ENCODE measurements at regions not wholly inside any gene's neighbourhood (a gene's known extent, or its start where the extent isn't known, plus 50 kb on each side); places are given as distances from the start of the nearest gene placed in this dataset.
"Not testable (repeated sequence)": the region's sequence is repeated elsewhere in the genome, so short reads cannot be mapped to it uniquely, and the experiment has no call there.

GRCh38 chr7:131158244-131158636 is 169.4 kb upstream of the MKLN1 start:
- not testable (repeated sequence) for H3K9me3 Mint-ChIP-seq; H3K36me3 Mint-ChIP-seq; H3K27me3 Mint-ChIP-seq; H3K4me1 Mint-ChIP-seq (ENCODE audit: low read depth in 2 of 2); H3K27ac Mint-ChIP-seq; ATAC-seq; DNase-seq (ENCODE audit: low spot score); H3K4me3 Mint-ChIP-seq

DNA sequence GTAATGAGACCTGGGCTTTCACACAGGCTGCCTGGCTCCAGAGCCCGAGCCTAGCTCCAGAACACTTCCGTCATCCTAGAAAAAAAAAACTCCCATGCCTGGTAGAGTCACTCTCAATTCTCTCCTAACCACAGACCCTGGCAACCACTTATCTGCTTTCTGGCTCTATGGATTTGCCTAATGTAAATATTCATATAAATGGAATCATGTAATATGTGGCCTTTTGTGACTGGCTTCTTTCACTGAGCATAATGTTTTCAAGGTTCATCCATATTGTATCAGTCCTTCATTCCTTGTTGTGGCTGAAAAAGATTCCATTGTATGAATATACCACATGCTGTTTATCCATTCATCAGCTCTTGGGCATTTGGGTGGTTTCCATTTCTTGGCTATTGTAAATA is 167.7 kb upstream of the MKLN1 start:
- H3K4me3 Mint-ChIP-seq: no peak overlapping the region
- no peaks in the 10 kb centered on the region for H3K9me3 Mint-ChIP-seq
- no peak for DNase-seq (ENCODE audit: low spot score)
- no peak overlapping the region for H3K27ac Mint-ChIP-seq
- H3K27me3 Mint-ChIP-seq: no peaks in the 10 kb centered on the region
- ATAC-seq: no peak
- H3K4me1 Mint-ChIP-seq (ENCODE audit: low read depth in 2 of 2): no peaks in the 10 kb centered on the region
- H3K36me3 Mint-ChIP-seq: no peaks in the 10 kb centered on the region

DNA sequence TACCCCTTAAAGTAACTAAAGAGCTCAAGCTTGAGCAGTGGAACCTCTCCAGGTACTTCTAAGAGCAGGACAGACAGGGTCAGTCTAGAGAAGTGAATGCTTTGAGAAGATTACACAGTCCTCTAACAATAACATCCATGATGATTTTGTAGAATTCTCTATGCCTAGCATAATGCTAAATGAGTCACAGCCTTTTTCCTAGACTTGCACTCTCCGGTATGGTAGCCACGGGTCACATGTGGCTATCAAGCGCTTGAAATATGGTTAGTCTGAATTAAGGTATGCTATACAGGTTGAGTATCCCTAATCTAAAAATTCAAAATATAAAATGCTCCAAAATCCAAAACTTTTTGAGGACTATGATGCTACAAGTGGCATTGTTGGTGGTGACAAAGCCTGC is 166.6 kb upstream of the MKLN1 start:
- H3K4me1 Mint-ChIP-seq (ENCODE audit: low read depth in 2 of 2): no peaks in the 10 kb centered on the region
- no peaks in the 10 kb centered on the region for H3K9me3 Mint-ChIP-seq
- no peaks in the 10 kb centered on the region for H3K36me3 Mint-ChIP-seq
- no peak overlapping the region for H3K27ac Mint-ChIP-seq
- no peak overlapping the region for H3K4me3 Mint-ChIP-seq
- no peaks in the 10 kb centered on the region for H3K27me3 Mint-ChIP-seq
- DNase-seq (ENCODE audit: low spot score): no peak
- ATAC-seq: no peak

GRCh38 chr7:131164025-131164925 is 163.4 kb upstream of the MKLN1 start:
- Mint-ChIP-seq H3K27ac (no peak overlapping the region), H3K27me3 (no peaks in the 10 kb centered on the region), H3K4me3 (no peak overlapping the region), H3K9me3 (no peaks in the 10 kb centered on the region), H3K4me1 (ENCODE audit: low read depth in 2 of 2) (no peaks in the 10 kb centered on the region), H3K36me3 (no peaks in the 10 kb centered on the region)
- DNase-seq (ENCODE audit: low spot score) (no peak), ATAC-seq (no peak)

- ATAC-seq: no peak
- Mint-ChIP-seq H3K27ac (no peak overlapping the region), H3K4me1 (ENCODE audit: low read depth in 2 of 2) (no peaks in the 10 kb centered on the region), H3K4me3 (no peak overlapping the region), H3K36me3 (no peaks in the 10 kb centered on the region), H3K9me3 (no peaks in the 10 kb centered on the region), H3K27me3 (peaks cover 0 to 5% of the 10 kb centered on the region in 2 donors)
- no peak for DNase-seq (ENCODE audit: low spot score)
Observed at GRCh38 chr7:131166066-131166465, 161.6 kb upstream of the MKLN1 start.

DNA sequence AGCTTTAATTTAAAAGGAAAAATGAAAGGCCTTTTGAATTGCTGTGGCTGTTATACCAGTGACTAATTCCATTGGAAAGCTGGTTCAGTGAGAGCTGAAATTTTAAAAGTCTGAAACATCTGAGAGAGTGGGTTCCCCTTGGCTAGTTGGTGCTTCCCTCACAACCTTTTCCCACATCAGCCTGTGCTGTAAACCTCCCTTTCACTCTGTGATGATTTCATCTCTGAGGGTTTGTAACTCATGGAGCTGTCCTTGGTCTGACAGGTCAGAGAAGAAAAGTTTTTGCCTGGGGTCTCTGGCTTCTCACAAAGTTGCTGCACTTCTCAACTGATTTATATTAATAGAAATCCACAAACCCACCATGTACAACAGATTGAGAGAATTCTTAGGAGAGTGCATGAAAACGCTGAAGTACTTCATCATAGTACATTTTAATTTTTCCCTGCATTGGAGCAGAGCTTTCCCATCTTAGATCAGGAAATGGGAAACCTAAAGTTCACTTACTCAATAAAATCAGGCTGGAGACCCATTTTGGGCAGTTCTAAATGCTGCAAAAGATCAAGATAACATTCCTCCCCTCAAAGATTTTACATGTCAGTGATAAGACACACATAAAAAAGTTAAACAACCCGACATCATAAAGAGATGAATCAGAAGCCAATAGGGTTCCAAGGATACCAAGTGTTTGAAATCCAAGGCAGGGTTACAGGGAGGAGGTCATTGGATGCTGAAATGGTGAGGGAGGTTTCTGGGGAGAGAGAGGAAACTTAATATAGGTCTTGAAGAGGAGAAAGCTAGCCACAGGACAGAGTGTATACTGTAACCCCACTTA is 157.0 kb upstream of the MKLN1 start:
- H3K4me3 Mint-ChIP-seq: no peak overlapping the region
- ATAC-seq (no peak), DNase-seq (ENCODE audit: low spot score) (no peak)
- no peaks in the 10 kb centered on the region for H3K36me3 Mint-ChIP-seq
- peaks cover 3 to 12% of the 10 kb centered on the region in 2 donors for H3K27me3 Mint-ChIP-seq
- H3K9me3 Mint-ChIP-seq: no peaks in the 10 kb centered on the region
- no peaks in the 10 kb centered on the region for H3K4me1 Mint-ChIP-seq (ENCODE audit: low read depth in 2 of 2)
- H3K27ac Mint-ChIP-seq: no peak overlapping the region

DNA sequence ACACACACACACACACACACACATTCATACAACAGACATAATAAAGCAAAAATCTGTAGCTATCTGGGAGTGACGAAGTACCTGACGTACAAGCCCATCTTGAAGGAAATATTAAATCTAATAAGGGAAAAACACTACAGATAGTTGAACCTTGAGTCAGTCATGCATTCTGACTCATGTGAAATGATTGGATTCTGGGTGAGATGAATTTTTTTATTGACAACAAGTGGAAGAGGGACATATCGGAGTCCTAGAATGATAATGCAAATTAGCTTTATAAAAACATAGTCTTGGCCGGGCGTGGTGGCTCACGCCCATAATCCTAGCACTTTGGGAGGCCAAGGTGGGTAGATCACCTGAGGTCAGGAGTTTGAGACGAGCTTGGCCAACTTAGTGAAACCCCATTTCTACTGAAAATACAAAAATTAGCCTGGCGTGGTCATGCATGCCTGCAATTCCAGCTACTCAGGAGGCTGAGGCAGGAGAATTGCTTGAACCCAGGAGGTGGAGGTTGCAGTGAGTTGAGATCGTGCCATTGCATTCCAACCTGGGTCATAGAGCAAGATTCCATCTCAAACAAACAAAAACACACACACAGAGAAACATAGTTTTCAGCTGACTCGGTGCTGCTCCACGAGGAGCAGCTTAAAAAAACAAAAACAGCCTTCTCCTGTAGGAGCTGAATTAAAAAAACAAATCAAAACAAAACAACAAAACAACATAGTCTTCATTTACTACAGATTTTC is 154.4 kb upstream of the MKLN1 start:
- H3K36me3 Mint-ChIP-seq: no peaks in the 10 kb centered on the region
- no peak overlapping the region for H3K27ac Mint-ChIP-seq
- no peak overlapping the region for H3K4me3 Mint-ChIP-seq
- peaks cover 3 to 12% of the 10 kb centered on the region in 2 donors for H3K27me3 Mint-ChIP-seq
- no peaks in the 10 kb centered on the region for H3K4me1 Mint-ChIP-seq (ENCODE audit: low read depth in 2 of 2)
- no peak for DNase-seq (ENCODE audit: low spot score)
- no peak for ATAC-seq
- no peaks in the 10 kb centered on the region for H3K9me3 Mint-ChIP-seq

DNA sequence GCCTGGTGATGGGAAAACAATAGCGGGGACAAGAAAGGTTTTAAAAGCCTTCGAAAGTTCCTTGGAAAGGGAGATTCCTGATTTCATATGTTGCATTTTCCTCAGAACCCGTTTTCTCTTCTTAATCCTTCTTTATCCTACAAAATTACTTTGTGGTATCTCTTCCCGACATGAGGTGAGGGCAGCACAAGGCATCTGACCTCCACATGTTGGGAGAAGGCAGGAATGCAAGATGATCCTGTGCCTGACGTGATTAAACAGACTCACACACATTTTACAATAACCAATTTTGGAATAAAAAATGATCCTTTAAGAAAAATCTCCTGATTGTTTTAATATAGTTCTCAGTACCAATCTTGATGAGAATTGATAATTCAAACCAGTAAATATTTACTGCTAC is 153.3 kb upstream of the MKLN1 start:
- ATAC-seq (no peak), DNase-seq (ENCODE audit: low spot score) (no peak)
- H3K4me1 Mint-ChIP-seq (ENCODE audit: low read depth in 2 of 2): no peaks in the 10 kb centered on the region
- no peak overlapping the region for H3K4me3 Mint-ChIP-seq
- H3K36me3 Mint-ChIP-seq: no peaks in the 10 kb centered on the region
- H3K27ac Mint-ChIP-seq: no peak overlapping the region
- H3K9me3 Mint-ChIP-seq: no peaks in the 10 kb centered on the region
- H3K27me3 Mint-ChIP-seq: peaks cover 3 to 12% of the 10 kb centered on the region in 2 donors

DNA sequence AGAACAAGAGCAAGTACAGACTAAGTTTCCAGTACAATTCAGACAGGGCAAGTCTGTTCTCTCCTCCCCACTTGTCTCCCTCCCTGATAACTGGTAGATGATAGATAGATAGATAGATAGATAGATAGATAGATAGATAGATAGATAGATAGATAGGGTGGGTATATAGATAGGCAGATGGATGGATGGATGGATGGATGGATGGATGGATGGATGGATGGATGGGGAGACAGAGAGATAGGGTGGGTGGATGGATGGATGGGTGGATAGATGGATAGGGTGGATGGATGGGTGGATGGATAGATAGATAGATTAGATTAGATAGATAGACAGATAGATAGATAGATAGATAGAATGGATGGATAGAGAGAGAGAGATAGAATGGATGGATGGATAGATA is 152.8 kb upstream of the MKLN1 start:
- Mint-ChIP-seq H3K36me3 (no peaks in the 10 kb centered on the region), H3K9me3 (no peaks in the 10 kb centered on the region), H3K27me3 (peaks cover 3 to 12% of the 10 kb centered on the region in 2 donors), H3K4me1 (ENCODE audit: low read depth in 2 of 2) (no peaks in the 10 kb centered on the region), H3K4me3 (no peak overlapping the region), H3K27ac (no peak overlapping the region)
- no peak for ATAC-seq
- DNase-seq (ENCODE audit: low spot score): no peak

DNA sequence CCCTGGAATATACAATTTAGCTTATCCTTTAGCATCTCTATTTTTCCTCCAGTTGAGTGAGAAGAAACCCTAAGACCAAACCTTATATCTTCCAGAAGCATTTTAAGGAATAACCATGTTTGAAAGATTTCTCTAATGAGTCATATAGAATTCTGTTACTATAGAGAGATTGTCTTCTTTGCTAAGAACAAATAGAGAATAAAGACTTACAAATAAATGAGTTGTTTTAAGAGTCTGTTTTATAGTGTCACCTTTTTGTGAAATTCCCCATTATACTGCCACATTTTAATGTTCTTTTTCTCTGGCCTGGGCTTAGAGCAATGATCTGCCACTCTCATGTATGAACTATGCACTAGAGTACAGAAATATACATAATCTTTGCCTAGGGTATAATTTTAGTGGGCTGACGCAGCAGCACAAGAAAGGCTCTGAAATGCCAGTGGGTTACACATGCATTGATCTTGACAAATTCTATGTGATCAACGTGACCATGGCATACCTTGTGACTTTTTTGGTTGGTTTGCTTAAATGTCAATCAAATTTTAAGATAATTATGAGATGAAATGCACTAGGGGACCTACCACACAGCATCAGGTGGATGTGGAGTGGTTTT is 145.1 kb upstream of the MKLN1 start:
- Mint-ChIP-seq H3K27me3 (no peaks in the 10 kb centered on the region), H3K4me3 (no peak overlapping the region), H3K36me3 (no peaks in the 10 kb centered on the region), H3K27ac (peak overlapping the region in 1 of 2 donors; percentile 50), H3K9me3 (no peaks in the 10 kb centered on the region), H3K4me1 (ENCODE audit: low read depth in 2 of 2) (peaks cover 10 to 24% of the 10 kb centered on the region in 2 donors)
- no peak for ATAC-seq
- no peak for DNase-seq (ENCODE audit: low spot score)

DNA sequence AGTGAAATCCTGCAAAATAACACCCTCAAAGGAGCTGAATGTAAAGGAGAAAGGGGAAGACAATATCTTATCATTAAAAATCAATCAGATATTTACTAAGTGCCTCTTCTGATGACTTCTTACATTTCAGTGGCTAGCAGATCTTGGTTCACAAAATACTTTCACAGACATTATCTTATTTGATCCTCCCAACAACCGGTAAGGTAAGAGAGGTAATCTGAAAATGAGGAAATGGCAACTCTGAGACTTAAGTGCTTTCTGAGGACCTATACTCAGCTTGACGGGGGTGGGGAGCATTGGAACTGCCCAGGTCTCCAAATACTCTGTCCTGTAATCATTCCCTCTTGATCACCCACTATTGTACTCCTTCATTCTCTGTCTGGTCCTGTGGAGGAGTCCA is 144.6 kb upstream of the MKLN1 start:
- peak overlapping the region in 1 of 2 donors; percentile 50 for H3K27ac Mint-ChIP-seq
- peak overlapping the region; percentile 62 for H3K4me3 Mint-ChIP-seq
- no peaks in the 10 kb centered on the region for H3K36me3 Mint-ChIP-seq
- no peaks in the 10 kb centered on the region for H3K27me3 Mint-ChIP-seq
- ATAC-seq (no peak), DNase-seq (ENCODE audit: low spot score) (no peak)
- H3K9me3 Mint-ChIP-seq: no peaks in the 10 kb centered on the region
- H3K4me1 Mint-ChIP-seq (ENCODE audit: low read depth in 2 of 2): peaks cover 12 to 28% of the 10 kb centered on the region in 2 donors

- no peak for DNase-seq (ENCODE audit: low spot score)
- peak overlapping the region in 1 of 2 donors; percentile 50 for H3K27ac Mint-ChIP-seq
- no peaks in the 10 kb centered on the region for H3K9me3 Mint-ChIP-seq
- H3K4me3 Mint-ChIP-seq: peak overlapping the region; percentile 62
- no peaks in the 10 kb centered on the region for H3K27me3 Mint-ChIP-seq
- no peak for ATAC-seq
- H3K4me1 Mint-ChIP-seq (ENCODE audit: low read depth in 2 of 2): peaks cover 18 to 34% of the 10 kb centered on the region in 2 donors
- no peaks in the 10 kb centered on the region for H3K36me3 Mint-ChIP-seq
Observed at GRCh38 chr7:131183611-131184119, 144.0 kb upstream of the MKLN1 start.

DNA sequence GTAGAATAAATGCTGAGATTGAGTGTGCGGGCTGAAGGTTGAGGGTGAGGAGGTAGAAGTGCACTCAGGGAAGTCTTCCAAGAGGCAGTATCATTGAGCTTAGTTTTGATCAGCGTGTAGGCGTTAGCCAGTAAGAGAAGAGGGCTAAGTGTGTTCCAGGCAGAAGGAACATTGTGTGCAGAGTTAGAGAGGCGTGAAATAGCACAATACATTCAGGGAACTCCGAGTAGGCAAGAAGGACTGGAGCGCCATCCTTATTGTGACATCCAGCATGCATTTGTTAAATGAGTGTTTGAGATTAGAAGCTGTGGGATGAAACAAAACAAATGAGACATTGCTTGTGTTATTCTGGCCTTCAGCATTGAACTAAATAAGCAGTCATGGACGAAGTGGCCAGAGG is 140.9 kb upstream of the MKLN1 start:
- Mint-ChIP-seq H3K27me3 (no peaks in the 10 kb centered on the region), H3K4me1 (ENCODE audit: low read depth in 2 of 2) (peaks cover 33 to 52% of the 10 kb centered on the region in 2 donors), H3K27ac (peak overlapping the region; percentile 17 to 21), H3K36me3 (no peaks in the 10 kb centered on the region), H3K9me3 (no peaks in the 10 kb centered on the region), H3K4me3 (no peak overlapping the region)
- ATAC-seq: no peak
- DNase-seq (ENCODE audit: low spot score): no peak
